HFFc6 (cell line): ENCODE measurements at regions not wholly inside any gene's neighbourhood (a gene's known extent, or its start where the extent isn't known, plus 50 kb on each side); places are given as distances from the start of the nearest gene placed in this dataset.

ENCODE experiments used
- DNase-seq: peaks from one replicate; pipeline ENCODE4 v3.0.0-alpha.2; 2018
- H3K27ac Mint-ChIP-seq: 2 replicates; pipeline ENCODE4 v1.8.0; 2020; ENCODE audit warnings: mild to moderate bottlenecking, mixed read lengths
- H3K27me3 Mint-ChIP-seq: 2 replicates; pipeline ENCODE4 v1.8.0; 2021; ENCODE audit warnings: mild to moderate bottlenecking, moderate library complexity, mixed read lengths; ENCODE audit not compliant: insufficient read depth
- H3K36me3 Mint-ChIP-seq: 2 replicates; pipeline ENCODE4 v1.8.0; 2021; ENCODE audit warnings: low read depth, mixed read lengths
- H3K4me1 Mint-ChIP-seq: 2 replicates; pipeline ENCODE4 v1.8.0; 2020; ENCODE audit warnings: low read depth, mixed read lengths
- H3K4me3 Mint-ChIP-seq: 2 replicates; pipeline ENCODE4 v1.8.0; 2020; ENCODE audit warnings: mild to moderate bottlenecking, moderate library complexity, mixed read lengths
- H3K9me3 Mint-ChIP-seq: 2 replicates; pipeline ENCODE4 v1.8.0; 2020; ENCODE audit warnings: mild to moderate bottlenecking, mixed read lengths
- CTCF ChIP-seq: fragments of 200-600 bp; sonication (generic); IDR thresholded peaks from 2 replicates; pipeline ENCODE4 v1.5.0; 2021; ENCODE audit warnings: antibody characterized with exemption, mild to moderate bottlenecking

- peaks cover 9% of the 10 kb centered on the region; the same call in 1 of the 2 replicates for H3K36me3 Mint-ChIP-seq
- 0 out of 2 replicates have a peak, but pooled peaks cover 5% of the 10 kb centered on the region for H3K4me1 Mint-ChIP-seq
- peaks cover 11% of the 10 kb centered on the region for H3K9me3 Mint-ChIP-seq
- H3K27ac Mint-ChIP-seq: no peak overlapping the region
- peaks cover 4% of the 10 kb centered on the region for H3K27me3 Mint-ChIP-seq
- DNase-seq: no peak
- H3K4me3 Mint-ChIP-seq: no peak overlapping the region
- no peak for TF ChIP-seq CTCF
Observed at GRCh38 chr14:88951370-88951769, 126.9 kb downstream of the TTC8 start.

GRCh38 chr14:88952901-88953300, 128.4 kb downstream of the TTC8 start:
- Mint-ChIP-seq H3K4me3 (no peak overlapping the region), H3K27me3 (peaks cover 4% of the 10 kb centered on the region), H3K4me1 (0 out of 2 replicates have a peak, but pooled peaks cover 5% of the 10 kb centered on the region), H3K36me3 (peaks cover 9% of the 10 kb centered on the region; the same call in 1 of the 2 replicates), H3K9me3 (peaks cover 11% of the 10 kb centered on the region), H3K27ac (no peak overlapping the region)
- no peak for DNase-seq
- no peak for TF ChIP-seq CTCF

GRCh38 chr14:88955455-88955854, 131.0 kb downstream of the TTC8 start:
- H3K4me3 Mint-ChIP-seq: no peak overlapping the region
- DNase-seq: no peak
- peaks cover 11% of the 10 kb centered on the region for H3K9me3 Mint-ChIP-seq
- no peak for TF ChIP-seq CTCF
- H3K27me3 Mint-ChIP-seq: peaks cover 5% of the 10 kb centered on the region
- no peak overlapping the region for H3K27ac Mint-ChIP-seq
- H3K36me3 Mint-ChIP-seq: peaks cover 9% of the 10 kb centered on the region; the same call in 1 of the 2 replicates
- H3K4me1 Mint-ChIP-seq: 0 out of 2 replicates have a peak, but pooled peaks cover 3% of the 10 kb centered on the region

GRCh38 chr14:88960496-88960895, 136.0 kb downstream of the TTC8 start:
- no peak for DNase-seq
- no peak overlapping the region for H3K27ac Mint-ChIP-seq
- H3K36me3 Mint-ChIP-seq: no peaks in the 10 kb centered on the region
- no peak for TF ChIP-seq CTCF
- H3K27me3 Mint-ChIP-seq: peaks cover 5% of the 10 kb centered on the region
- no peaks in the 10 kb centered on the region; the same call in 1 of the 2 replicates for H3K4me1 Mint-ChIP-seq
- no peaks in the 10 kb centered on the region for H3K9me3 Mint-ChIP-seq
- no peak overlapping the region for H3K4me3 Mint-ChIP-seq

- no peak overlapping the region for H3K4me3 Mint-ChIP-seq
- no peak for DNase-seq
- H3K36me3 Mint-ChIP-seq: no peaks in the 10 kb centered on the region
- H3K27me3 Mint-ChIP-seq: peaks cover 8% of the 10 kb centered on the region
- H3K9me3 Mint-ChIP-seq: no peaks in the 10 kb centered on the region
- H3K4me1 Mint-ChIP-seq: no peaks in the 10 kb centered on the region; the same call in 1 of the 2 replicates
- H3K27ac Mint-ChIP-seq: no peak overlapping the region
- no peak for TF ChIP-seq CTCF
Observed at GRCh38 chr14:88961214-88961613, 136.8 kb downstream of the TTC8 start.

GRCh38 chr14:88962356-88962755, 137.9 kb downstream of the TTC8 start:
- no peaks in the 10 kb centered on the region; the same call in 1 of the 2 replicates for H3K4me1 Mint-ChIP-seq
- no peaks in the 10 kb centered on the region for H3K9me3 Mint-ChIP-seq
- no peak for TF ChIP-seq CTCF
- H3K36me3 Mint-ChIP-seq: no peaks in the 10 kb centered on the region
- no peak overlapping the region for H3K4me3 Mint-ChIP-seq
- DNase-seq: no peak
- H3K27me3 Mint-ChIP-seq: peaks cover 9% of the 10 kb centered on the region
- H3K27ac Mint-ChIP-seq: no peak overlapping the region
